Duodenal mucosa (tissue), 2 donors: ENCODE measurements at regions not wholly inside any gene's neighbourhood (a gene's known extent, or its start where the extent isn't known, plus 50 kb on each side); places are given as distances from the start of the nearest gene placed in this dataset.

Experiments used
- H3K27ac ChIP-seq: one replicate; pipeline ENCODE4 v1.7.0; 2013; ENCODE audit warnings: low read depth, low read length
- H3K27me3 ChIP-seq, 2 donors: one replicate each; pipeline ENCODE4 v1.7.0; 2013; ENCODE audit warnings: low read length in 2 of 2, control low read depth in 1 of 2; ENCODE audit not compliant: insufficient read depth in 2 of 2, control insufficient read depth in 1 of 2
- H3K36me3 ChIP-seq, 2 donors: one replicate each; pipeline ENCODE4 v1.7.0; 2013; ENCODE audit warnings: low read length in 2 of 2, control low read depth in 1 of 2; ENCODE audit not compliant: insufficient read depth in 2 of 2, control insufficient read depth in 1 of 2
- H3K4me1 ChIP-seq, 2 donors: one replicate each; pipeline ENCODE4 v1.7.0; 2013; ENCODE audit warnings: low read length in 2 of 2, control low read depth in 1 of 2; ENCODE audit not compliant: insufficient read depth in 2 of 2, control insufficient read depth in 1 of 2
- H3K4me3 ChIP-seq, 2 donors: one replicate each; pipeline ENCODE4 v1.7.0; 2013; ENCODE audit warnings: low read length in 2 of 2, low read depth in 1 of 2
- H3K9ac ChIP-seq, 2 donors: one replicate each; pipeline ENCODE4 v1.7.0; 2013; ENCODE audit warnings: low read length in 2 of 2, low read depth in 1 of 2
- H3K9me3 ChIP-seq, 2 donors: one replicate each; pipeline ENCODE4 v1.7.0; 2013; ENCODE audit warnings: low read length in 2 of 2, control low read depth in 1 of 2; ENCODE audit not compliant: control insufficient read depth in 1 of 2

- Histone ChIP-seq H3K27ac (no peak overlapping the region), H3K27me3 (no peaks in the 10 kb centered on the region)
These were observed 251.7 kb downstream of the PSAT1 start for GRCh38 chr9:78548670-78549069.

DNA sequence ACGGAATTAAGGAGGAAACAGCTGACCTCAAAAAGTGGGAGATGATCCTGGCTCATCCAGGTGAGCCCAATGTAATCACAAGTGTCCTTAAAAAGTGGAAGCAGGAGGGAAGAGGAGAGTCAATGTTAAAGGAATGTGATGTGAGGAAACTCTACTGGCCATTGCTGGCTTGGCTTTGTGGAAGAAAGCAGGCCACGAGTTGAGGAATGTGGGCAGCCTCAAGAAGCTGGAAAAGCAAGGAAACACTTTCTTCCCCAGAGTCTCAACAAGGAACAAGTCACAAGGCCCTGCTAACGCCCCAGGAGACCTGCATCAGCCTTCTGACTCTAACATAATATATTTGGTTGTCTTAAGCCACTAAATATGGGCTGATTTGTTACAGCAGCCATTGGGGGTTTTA, 252.8 kb downstream of the PSAT1 start:
- H3K4me3 ChIP-seq: no peak overlapping the region
- H3K27me3 ChIP-seq: no peaks in the 10 kb centered on the region
- no peak overlapping the region for H3K27ac ChIP-seq
- H3K9me3 ChIP-seq: no peaks in the 10 kb centered on the region
- no peaks in the 10 kb centered on the region for H3K36me3 ChIP-seq
- no peaks in the 10 kb centered on the region for H3K4me1 ChIP-seq
- H3K9ac ChIP-seq: no peak overlapping the region

More at GRCh38 chr9:78548670-78549069, 251.7 kb downstream of the PSAT1 start:
- Histone ChIP-seq H3K9ac (no peak overlapping the region), H3K4me1 (no peaks in the 10 kb centered on the region), H3K4me3 (no peak overlapping the region), H3K9me3 (no peaks in the 10 kb centered on the region), H3K36me3 (no peaks in the 10 kb centered on the region)

GRCh38 chr9:78552802-78553201, 255.9 kb downstream of the PSAT1 start:
- Histone ChIP-seq H3K9ac (no peak overlapping the region), H3K4me1 (no peaks in the 10 kb centered on the region), H3K27me3 (no peaks in the 10 kb centered on the region), H3K27ac (no peak overlapping the region), H3K9me3 (no peaks in the 10 kb centered on the region), H3K36me3 (no peaks in the 10 kb centered on the region), H3K4me3 (no peak overlapping the region)

DNA sequence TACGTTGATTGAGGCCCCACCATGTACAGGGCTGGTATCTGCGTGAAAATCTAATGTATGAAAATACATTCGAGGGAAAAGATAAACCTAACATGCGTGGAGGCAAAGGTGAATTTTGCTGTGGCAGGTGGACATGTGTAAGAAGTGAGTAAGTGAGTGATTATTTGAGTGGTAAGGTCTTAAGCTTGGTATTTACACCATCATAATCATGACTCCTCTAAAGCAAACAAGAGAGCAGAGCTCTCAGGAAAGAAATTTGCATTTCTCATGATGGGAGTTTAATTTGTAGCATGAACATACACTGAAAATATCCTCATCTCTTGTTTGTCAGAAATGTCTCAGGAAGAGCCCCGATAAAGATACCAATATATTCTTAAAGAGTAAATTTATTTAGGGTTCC, 260.6 kb downstream of the PSAT1 start:
- no peak overlapping the region for H3K9ac ChIP-seq
- no peak overlapping the region for H3K4me3 ChIP-seq
- H3K4me1 ChIP-seq: no peaks in the 10 kb centered on the region
- H3K27me3 ChIP-seq: no peaks in the 10 kb centered on the region
- no peak overlapping the region for H3K27ac ChIP-seq
- no peaks in the 10 kb centered on the region for H3K9me3 ChIP-seq
- H3K36me3 ChIP-seq: no peaks in the 10 kb centered on the region

GRCh38 chr9:78559449-78559885, 262.5 kb downstream of the PSAT1 start:
- Histone ChIP-seq H3K4me3 (no peak overlapping the region), H3K9me3 (no peaks in the 10 kb centered on the region), H3K27me3 (no peaks in the 10 kb centered on the region), H3K36me3 (no peaks in the 10 kb centered on the region), H3K4me1 (no peaks in the 10 kb centered on the region), H3K27ac (no peak overlapping the region), H3K9ac (no peak overlapping the region)

- no peaks in the 10 kb centered on the region for H3K27me3 ChIP-seq
- no peak overlapping the region for H3K4me3 ChIP-seq
- no peaks in the 10 kb centered on the region for H3K36me3 ChIP-seq
- H3K9me3 ChIP-seq: no peaks in the 10 kb centered on the region
- no peak overlapping the region for H3K9ac ChIP-seq
- no peaks in the 10 kb centered on the region for H3K4me1 ChIP-seq
- no peak overlapping the region for H3K27ac ChIP-seq
These were observed 265.1 kb downstream of the PSAT1 start for GRCh38 chr9:78562021-78562420.

DNA sequence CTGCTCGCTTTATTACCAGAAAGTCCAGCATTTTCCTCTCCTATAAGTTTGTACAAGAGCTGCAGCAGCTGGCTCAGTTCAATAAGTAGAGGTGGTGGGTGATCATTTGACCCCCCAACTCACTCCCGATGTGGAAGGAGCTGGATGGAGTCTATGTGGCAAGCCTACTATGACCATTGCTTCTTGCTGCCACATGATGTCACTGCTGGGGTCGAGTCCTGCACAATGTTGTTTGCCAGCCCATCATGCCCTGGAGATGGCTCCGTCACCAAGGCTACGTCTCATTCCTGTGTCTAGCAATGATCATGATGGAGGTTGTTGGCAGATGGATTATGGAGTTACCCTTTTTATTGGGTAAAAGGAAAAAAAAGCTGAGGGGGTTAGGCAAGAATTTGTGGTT, 266.3 kb downstream of the PSAT1 start:
- H3K36me3 ChIP-seq: no peaks in the 10 kb centered on the region
- H3K9ac ChIP-seq: no peak overlapping the region
- H3K27ac ChIP-seq: no peak overlapping the region
- H3K4me3 ChIP-seq: no peak overlapping the region
- H3K27me3 ChIP-seq: no peaks in the 10 kb centered on the region
- no peaks in the 10 kb centered on the region for H3K4me1 ChIP-seq
- no peaks in the 10 kb centered on the region for H3K9me3 ChIP-seq

GRCh38 chr9:78565481-78565880, 268.6 kb downstream of the PSAT1 start:
- no peak overlapping the region for H3K27ac ChIP-seq
- H3K27me3 ChIP-seq: no peaks in the 10 kb centered on the region
- no peaks in the 10 kb centered on the region for H3K36me3 ChIP-seq
- no peaks in the 10 kb centered on the region for H3K9me3 ChIP-seq
- H3K4me3 ChIP-seq: no peak overlapping the region
- no peak overlapping the region for H3K9ac ChIP-seq
- H3K4me1 ChIP-seq: no peaks in the 10 kb centered on the region

- no peaks in the 10 kb centered on the region for H3K36me3 ChIP-seq
- no peaks in the 10 kb centered on the region for H3K27me3 ChIP-seq
- H3K4me1 ChIP-seq: no peaks in the 10 kb centered on the region
- H3K9ac ChIP-seq: no peak overlapping the region
- no peaks in the 10 kb centered on the region for H3K9me3 ChIP-seq
- no peak overlapping the region for H3K27ac ChIP-seq
- no peak overlapping the region for H3K4me3 ChIP-seq
These were observed 269.6 kb downstream of the PSAT1 start for GRCh38 chr9:78566521-78566920.

DNA sequence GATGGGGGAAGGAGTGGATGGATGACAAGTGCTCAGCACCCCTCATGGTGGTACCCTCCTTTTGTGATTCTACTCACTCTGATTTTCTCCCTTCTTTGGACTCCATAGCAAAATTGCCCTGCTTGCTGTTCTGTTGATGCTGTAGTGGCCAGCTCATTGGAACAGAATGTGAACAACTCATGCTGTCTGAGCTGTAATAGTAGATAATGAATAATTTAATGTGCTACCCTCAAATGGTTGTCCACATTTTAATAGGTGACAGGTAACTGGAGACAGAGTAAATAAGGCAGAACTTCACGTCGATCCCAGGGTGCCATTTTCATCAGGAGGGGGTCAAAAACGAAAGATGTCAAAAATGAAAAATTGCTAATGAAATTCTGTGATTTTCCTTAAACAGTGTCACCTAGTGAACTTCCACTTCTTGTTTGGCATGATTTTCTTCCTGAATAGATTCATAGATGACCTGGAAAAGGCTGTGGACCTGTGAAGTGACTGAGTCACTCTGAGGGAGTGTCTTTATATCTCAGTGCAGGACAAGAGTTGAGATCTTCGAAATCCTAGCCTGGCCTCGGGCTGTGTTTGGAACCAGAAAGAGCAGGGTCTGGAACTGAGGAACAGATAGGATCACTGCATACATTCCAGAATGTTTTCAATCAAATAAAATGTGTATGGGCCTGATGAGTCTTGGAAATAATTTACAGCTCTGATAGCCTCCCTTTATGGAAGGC, 270.2 kb downstream of the PSAT1 start:
- H3K27ac ChIP-seq: no peak overlapping the region
- H3K4me3 ChIP-seq: no peak overlapping the region
- no peaks in the 10 kb centered on the region for H3K36me3 ChIP-seq
- H3K9me3 ChIP-seq: no peaks in the 10 kb centered on the region
- no peak overlapping the region for H3K9ac ChIP-seq
- H3K27me3 ChIP-seq: no peaks in the 10 kb centered on the region
- no peaks in the 10 kb centered on the region for H3K4me1 ChIP-seq
